CD4-positive, alpha-beta T cell (primary cell): ENCODE measurements at regions not wholly inside any gene's neighbourhood (a gene's known extent, or its start where the extent isn't known, plus 50 kb on each side); places are given as distances from the start of the nearest gene placed in this dataset.

ENCODE experiments used
- ATAC-seq: fragments of 200-7000 bp; cut with Tn5 transposase; one replicate; pipeline ENCODE4 v1.10.0; 2022; ENCODE audit warnings: mild to moderate bottlenecking; ENCODE audit not compliant: poor library complexity
- CTCF ChIA-PET: fragments of 350-600 bp; sonication (Branson Sonifier 250); formaldehyde crosslinking; loops from one replicate; lab custom pipeline; 2021; ENCODE audit warnings: antibody characterized with exemption, inconsistent platforms; lab: Charles Lee
- POLR2A ChIA-PET: fragments of 350-600 bp; sonication (Branson Sonifier 250); formaldehyde crosslinking; loops from one replicate; lab custom pipeline; 2021; ENCODE audit warnings: antibody characterized with exemption, inconsistent platforms; lab: Charles Lee
- DNase-seq, 14 experiments: peaks; one replicate each; pipeline ENCODE4 v3.0.0-alpha.2; 2013 to 2020; ENCODE audit warnings: mixed read lengths in 2 of 14
- H3K27ac ChIP-seq, 2 donors: one replicate each; pipeline versions ENCODE4 v1.5.1 to v1.7.0; 2013; ENCODE audit warnings: low read length in 2 of 2, low read depth in 1 of 2, mild to moderate bottlenecking in 1 of 2
- H3K27me3 ChIP-seq, 2 experiments: 1 replicate in 1 of 2; 2 replicates in 1 of 2; pipeline versions ENCODE4 v1.6.1 to v1.7.0; 2013; ENCODE audit warnings: low read length in 2 of 2, control low read depth in 1 of 2, mild to moderate bottlenecking in 1 of 2, moderate library complexity in 1 of 2; ENCODE audit not compliant: insufficient read depth in 2 of 2, control insufficient read depth in 1 of 2
- H3K36me3 ChIP-seq: one replicate; pipeline ENCODE4 v1.6.1; 2013; ENCODE audit warnings: low read length, control low read depth; ENCODE audit not compliant: insufficient read depth
- H3K4me1 ChIP-seq: one replicate; pipeline ENCODE4 v1.6.1; 2013; ENCODE audit warnings: low read length, control low read depth; ENCODE audit not compliant: insufficient read depth
- H3K4me3 ChIP-seq: one replicate; pipeline ENCODE4 v1.5.1; 2013; ENCODE audit warnings: mild to moderate bottlenecking, low read length, moderate library complexity
- H3K9me3 ChIP-seq, 2 experiments: 1 replicate in 1 of 2; 2 replicates in 1 of 2; pipeline versions ENCODE4 v1.6.1 to v1.7.0; 2013; ENCODE audit warnings: low read length in 2 of 2, mild to moderate bottlenecking in 2 of 2, control low read depth in 1 of 2, moderate library complexity in 1 of 2; ENCODE audit not compliant: control insufficient read depth in 1 of 2, insufficient read depth in 1 of 2
- H3K27ac Mint-ChIP-seq: one replicate; pipeline ENCODE4 v1.8.0; 2020; ENCODE audit warnings: mixed read lengths
- H3K27me3 Mint-ChIP-seq: one replicate; pipeline ENCODE4 v1.8.0; 2021; ENCODE audit warnings: mixed read lengths
- H3K36me3 Mint-ChIP-seq: one replicate; pipeline ENCODE4 v1.8.0; 2021; ENCODE audit warnings: low read depth, mixed read lengths
- H3K4me1 Mint-ChIP-seq: one replicate; pipeline ENCODE4 v1.8.0; 2021; ENCODE audit warnings: low read depth, mixed read lengths
- H3K4me3 Mint-ChIP-seq: one replicate; pipeline ENCODE4 v1.8.0; 2020; ENCODE audit warnings: mild to moderate bottlenecking, mixed read lengths
- H3K9me3 Mint-ChIP-seq: one replicate; pipeline ENCODE4 v1.8.0; 2020; ENCODE audit warnings: mixed read lengths
- CTCF ChIP-seq: fragments of 200-600 bp; IDR thresholded peaks from one replicate; pipeline ENCODE4 v1.8.0; 2022; ENCODE audit warnings: antibody characterized with exemption, mild to moderate bottlenecking
- intact Hi-C, 2 experiments: fragments of 100-400 bp; cut with DNase I in 1 of 2; cut with micrococcal nuclease in 1 of 2; formaldehyde crosslinking; loops; one replicate each; pipeline versions ENCODE4 v1.15.1 to v1.9.0; 2023 to 2025; cut with DNase I, micrococcal nuclease

GRCh38 chr2:12048550-12048949 is 302.1 kb downstream of the LPIN1 start:
- ATAC-seq (no peak), DNase-seq (no peak)
- Mint-ChIP-seq H3K9me3 (no peaks in the 10 kb centered on the region), H3K27me3 (no peaks in the 10 kb centered on the region), H3K4me1 (peaks cover 61% of the 10 kb centered on the region), H3K36me3 (no peaks in the 10 kb centered on the region), H3K4me3 (no peak overlapping the region), H3K27ac (no peak overlapping the region)
- Histone ChIP-seq H3K27me3 (no peaks in the 10 kb centered on the region), H3K36me3 (no peaks in the 10 kb centered on the region), H3K27ac (no peak overlapping the region), H3K4me3 (no peak overlapping the region), H3K9me3 (no peaks in the 10 kb centered on the region), H3K4me1 (peaks cover 38% of the 10 kb centered on the region)
- ChIA-PET CTCF (no interaction called here), POLR2A (no interaction called here)
- intact Hi-C loops: no loop called here
- TF ChIP-seq CTCF: no peak

- H3K4me3 ChIP-seq: no peak overlapping the region
- H3K4me3 Mint-ChIP-seq: no peak overlapping the region
- intact Hi-C loops: no loop called here
- peak in 2 of 14 experiments; percentile 35 to 37 for DNase-seq
- ChIA-PET CTCF (no interaction called here), POLR2A (no interaction called here)
- no peaks in the 10 kb centered on the region for H3K9me3 ChIP-seq
- H3K27me3 ChIP-seq: no peaks in the 10 kb centered on the region
- no peaks in the 10 kb centered on the region for H3K27me3 Mint-ChIP-seq
- no peaks in the 10 kb centered on the region for H3K36me3 Mint-ChIP-seq
- no peak overlapping the region for H3K27ac Mint-ChIP-seq
- ATAC-seq: no peak
- H3K36me3 ChIP-seq: no peaks in the 10 kb centered on the region
- H3K27ac ChIP-seq: no peak overlapping the region
- H3K9me3 Mint-ChIP-seq: no peaks in the 10 kb centered on the region
- peaks cover 21% of the 10 kb centered on the region for H3K4me1 ChIP-seq
- H3K4me1 Mint-ChIP-seq: peaks cover 43% of the 10 kb centered on the region
- TF ChIP-seq CTCF: no peak
Observed at GRCh38 chr2:12050396-12050795, 304.0 kb downstream of the LPIN1 start.

GRCh38 chr2:12051831-12052230 is 305.4 kb downstream of the LPIN1 start:
- ChIA-PET CTCF (no interaction called here), POLR2A (no interaction called here)
- no peaks in the 10 kb centered on the region for H3K9me3 Mint-ChIP-seq
- Histone ChIP-seq H3K27me3 (no peaks in the 10 kb centered on the region), H3K9me3 (no peaks in the 10 kb centered on the region), H3K4me1 (peaks cover 7% of the 10 kb centered on the region), H3K36me3 (no peaks in the 10 kb centered on the region), H3K27ac (no peak overlapping the region), H3K4me3 (no peak overlapping the region)
- no peaks in the 10 kb centered on the region for H3K36me3 Mint-ChIP-seq
- H3K27ac Mint-ChIP-seq: no peak overlapping the region
- ATAC-seq: no peak
- H3K27me3 Mint-ChIP-seq: no peaks in the 10 kb centered on the region
- intact Hi-C loops: loop anchor here in 1 of 2 experiments (1.0 kb wide), 1 partner anchor 28 kb away; no protein-coding TSS in a partner anchor
- H3K4me3 Mint-ChIP-seq: no peak overlapping the region
- peaks cover 32% of the 10 kb centered on the region for H3K4me1 Mint-ChIP-seq
- no peak for TF ChIP-seq CTCF
- DNase-seq: no peak
